ENCODE measurements at regions not wholly inside any gene's neighbourhood (a gene's known extent, or its start where the extent isn't known, plus 50 kb on each side); places are given as distances from the start of the nearest gene placed in this dataset.

DNA sequence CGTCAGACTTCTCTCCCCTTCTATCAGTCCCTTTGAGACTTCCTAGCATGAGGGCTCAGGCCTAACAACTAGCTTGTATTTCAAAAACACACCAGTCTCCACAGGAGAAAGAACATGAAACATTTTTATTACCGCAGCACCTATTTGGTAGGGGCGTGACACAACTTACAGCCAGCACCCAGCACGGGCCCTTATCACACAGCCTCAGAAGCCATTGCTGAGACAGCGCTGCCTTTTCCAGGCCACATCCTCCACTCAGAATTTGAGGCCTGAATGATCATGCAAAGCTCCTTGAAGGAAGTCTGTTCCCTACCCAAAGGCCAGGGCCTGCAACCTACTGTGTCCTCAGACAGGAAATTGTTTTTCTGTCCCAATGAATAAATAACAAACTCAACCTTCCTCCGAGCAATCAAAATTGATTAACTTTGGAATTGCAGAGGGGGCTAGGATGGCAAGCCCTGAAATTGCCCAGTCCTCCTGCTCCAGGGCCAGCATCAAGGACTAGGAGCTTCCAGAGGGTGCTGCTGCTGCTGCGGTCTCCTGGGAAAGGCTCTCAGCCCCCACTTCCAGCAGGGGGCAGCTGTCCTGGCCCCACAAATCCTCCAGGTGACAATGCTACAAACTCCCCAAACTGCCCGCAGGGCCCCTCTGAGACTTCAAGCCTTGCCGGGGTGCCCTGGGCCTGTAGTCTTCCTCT is 94.3 kb upstream of the GALNT2 start:
- TF ChIP-seq CTCF (IDR thresholded peaks at IDR 0.05) = peak; percentile 29
- no peak for DNase-seq
- ATAC-seq = peak; percentile 37
- intact Hi-C loops (cut with DNase I) = no loop called here
- Histone ChIP-seq H3K4me1 (no peaks in the 10 kb centered on the region), H3K9me3 (no peaks in the 10 kb centered on the region), H3K4me3 (no peak overlapping the region), H3K36me3 (no peaks in the 10 kb centered on the region), H3K27ac (no peak overlapping the region), H3K27me3 (no peaks in the 10 kb centered on the region)

- H3K4me3 ChIP-seq = no peak overlapping the region
- intact Hi-C loops (cut with DNase I) = no loop called here
- DNase-seq (no peak), ATAC-seq (no peak)
- no peak for TF ChIP-seq CTCF (IDR thresholded peaks at IDR 0.05)
- no peaks in the 10 kb centered on the region for H3K9me3 ChIP-seq
- no peaks in the 10 kb centered on the region for H3K36me3 ChIP-seq
- no peaks in the 10 kb centered on the region for H3K4me1 ChIP-seq
- H3K27ac ChIP-seq = no peak overlapping the region
- H3K27me3 ChIP-seq = no peaks in the 10 kb centered on the region
Measured at GRCh38 chr1:229973297-229973612, 93.8 kb upstream of the GALNT2 start.

GRCh38 chr1:229975047-229975446 is 92.0 kb upstream of the GALNT2 start:
- no peak for TF ChIP-seq CTCF (IDR thresholded peaks at IDR 0.05)
- Histone ChIP-seq H3K4me1 (no peaks in the 10 kb centered on the region), H3K9me3 (no peaks in the 10 kb centered on the region), H3K4me3 (no peak overlapping the region), H3K27ac (no peak overlapping the region), H3K27me3 (no peaks in the 10 kb centered on the region), H3K36me3 (no peaks in the 10 kb centered on the region)
- no peak for ATAC-seq
- DNase-seq = no peak
- intact Hi-C loops (cut with DNase I) = no loop called here

GRCh38 chr1:229980009-229980408 is 87.0 kb upstream of the GALNT2 start:
- H3K36me3 ChIP-seq = no peaks in the 10 kb centered on the region
- no peak overlapping the region for H3K4me3 ChIP-seq
- H3K27ac ChIP-seq = no peak overlapping the region
- TF ChIP-seq CTCF (IDR thresholded peaks at IDR 0.05) = no peak
- ATAC-seq (no peak), DNase-seq (no peak)
- H3K9me3 ChIP-seq = no peaks in the 10 kb centered on the region
- H3K4me1 ChIP-seq = no peaks in the 10 kb centered on the region
- H3K27me3 ChIP-seq = no peaks in the 10 kb centered on the region
- intact Hi-C loops (cut with DNase I) = no loop called here

GRCh38 chr1:229981736-229982135 is 85.3 kb upstream of the GALNT2 start:
- Histone ChIP-seq H3K36me3 (no peaks in the 10 kb centered on the region), H3K4me3 (no peak overlapping the region), H3K4me1 (no peaks in the 10 kb centered on the region), H3K27me3 (no peaks in the 10 kb centered on the region), H3K9me3 (no peaks in the 10 kb centered on the region), H3K27ac (no peak overlapping the region)
- intact Hi-C loops (cut with DNase I) = no loop called here
- DNase-seq (no peak), ATAC-seq (no peak)
- no peak for TF ChIP-seq CTCF (IDR thresholded peaks at IDR 0.05)
